ENCODE measurements at regions not wholly inside any gene's neighbourhood (a gene's known extent, or its start where the extent isn't known, plus 50 kb on each side); places are given as distances from the start of the nearest gene placed in this dataset.

- no peak for DNase-seq
These were observed 51.0 kb upstream of the VEGFC start for GRCh38 chr4:176843710-176844109.

DNA sequence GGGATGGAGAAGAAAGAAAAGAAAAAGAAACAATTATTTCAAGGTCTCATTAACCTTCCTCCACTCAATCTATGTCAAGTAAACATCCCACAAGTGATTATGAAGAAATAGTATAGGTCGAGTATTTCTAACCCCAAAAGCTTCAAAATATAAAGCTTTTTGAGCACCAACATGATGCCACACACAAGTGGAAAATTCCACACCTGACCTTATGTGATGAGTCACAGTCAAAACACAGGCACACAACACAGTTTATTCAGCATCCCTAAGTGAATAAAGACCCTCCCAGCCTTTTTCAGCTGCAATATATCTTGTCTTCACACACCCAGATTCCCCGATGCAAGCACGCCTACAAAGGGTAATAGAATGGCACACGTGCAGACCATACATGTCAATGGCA is 51.7 kb upstream of the VEGFC start:
- DNase-seq, result no peak

DNA sequence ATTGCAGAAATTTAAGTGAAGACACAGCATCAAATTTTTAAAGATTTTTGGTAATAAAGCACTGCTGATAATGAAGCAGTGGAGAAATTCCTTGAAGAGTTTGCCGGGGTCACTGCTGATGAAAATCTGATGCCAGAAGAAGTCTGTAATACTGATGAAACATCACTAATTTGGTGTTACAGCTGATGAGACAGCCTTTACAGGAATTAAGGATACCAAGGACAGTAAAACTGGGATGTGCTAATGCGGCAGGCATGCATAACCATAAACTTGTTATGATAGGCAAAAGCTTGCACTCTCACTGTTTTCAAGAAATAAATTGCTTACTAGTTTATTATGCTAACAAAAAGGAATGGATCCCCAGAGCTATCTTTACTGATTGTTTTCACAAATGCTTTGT is 52.9 kb upstream of the VEGFC start:
- no peak for DNase-seq

DNA sequence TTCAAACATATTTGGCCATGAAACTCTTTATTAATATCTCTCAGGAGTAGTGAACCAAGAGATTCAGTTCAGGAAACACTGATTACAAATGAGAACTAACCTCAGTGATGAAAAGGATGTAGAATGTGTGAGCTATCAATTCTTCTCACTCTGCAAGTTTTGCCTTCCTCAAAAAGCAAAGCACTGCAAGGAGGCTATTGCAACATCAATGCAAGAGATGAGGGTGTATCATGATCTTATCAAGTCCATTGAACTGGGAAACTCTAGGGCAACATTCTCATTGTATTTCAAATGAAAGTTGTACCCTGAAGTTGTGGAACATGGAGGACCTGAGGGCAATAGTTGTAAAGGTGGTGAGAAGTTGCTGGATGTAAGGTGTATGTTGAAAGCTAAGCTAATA is 56.4 kb upstream of the VEGFC start:
- DNase-seq, result no peak

GRCh38 chr4:176850436-176850835 is 57.7 kb upstream of the VEGFC start:
- DNase-seq, result no peak

GRCh38 chr4:176856421-176856820 is 63.7 kb upstream of the VEGFC start:
- DNase-seq, result no peak

GRCh38 chr4:176858839-176859238 is 66.1 kb upstream of the VEGFC start:
- DNase-seq, result no peak

GRCh38 chr4:176864238-176864637 is 71.5 kb upstream of the VEGFC start:
- DNase-seq, result no peak

DNA sequence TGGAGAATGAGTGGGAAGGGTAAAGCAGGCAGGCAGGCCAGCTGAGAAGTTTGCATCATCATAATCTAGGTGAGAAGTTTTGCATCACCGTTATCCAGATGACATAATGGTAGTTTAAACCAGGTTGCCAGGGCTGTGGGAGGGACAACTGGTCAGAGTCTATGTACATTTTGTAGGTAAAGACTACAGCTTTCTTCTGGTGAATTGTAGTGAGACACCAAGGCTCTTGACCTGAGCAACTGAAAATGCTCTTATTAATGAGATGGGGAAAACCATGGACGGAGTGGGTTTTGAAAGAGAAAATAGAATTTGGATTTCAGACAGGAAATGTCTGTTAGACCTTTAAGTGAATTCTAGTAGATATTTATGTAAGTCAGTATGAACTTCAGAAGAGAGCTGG is 76.0 kb upstream of the VEGFC start:
- DNase-seq, result no peak

GRCh38 chr4:176872461-176872860 is 79.7 kb upstream of the VEGFC start:
- DNase-seq, result no peak

GRCh38 chr4:176874721-176875445 is 82.2 kb upstream of the VEGFC start:
- DNase-seq, result no peak

GRCh38 chr4:176875446-176875930 is 82.8 kb upstream of the VEGFC start:
- DNase-seq, result no peak

GRCh38 chr4:176879380-176880116 is 86.8 kb upstream of the VEGFC start:
- no peak for DNase-seq

DNA sequence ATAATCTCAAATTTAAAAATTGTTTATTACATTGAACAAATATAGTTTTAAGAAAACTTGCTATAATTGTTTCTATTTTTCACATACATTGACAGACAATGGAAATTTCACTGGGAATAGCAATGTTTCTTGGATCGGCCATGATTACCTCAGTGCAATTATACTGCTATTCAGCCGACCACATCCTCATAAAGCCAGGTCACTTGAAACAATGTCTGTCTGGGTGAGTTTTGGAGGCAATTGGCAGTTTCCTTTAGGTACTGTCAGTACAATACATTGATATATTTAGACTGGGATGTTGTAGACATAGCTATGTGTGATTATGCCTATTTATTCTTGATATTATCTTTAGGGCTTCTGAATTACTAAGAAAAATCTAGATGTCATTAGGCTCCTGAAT is 89.5 kb upstream of the VEGFC start:
- DNase-seq, result no peak

- no peak for DNase-seq
These were observed 90.4 kb upstream of the VEGFC start for GRCh38 chr4:176883108-176883550.

DNA sequence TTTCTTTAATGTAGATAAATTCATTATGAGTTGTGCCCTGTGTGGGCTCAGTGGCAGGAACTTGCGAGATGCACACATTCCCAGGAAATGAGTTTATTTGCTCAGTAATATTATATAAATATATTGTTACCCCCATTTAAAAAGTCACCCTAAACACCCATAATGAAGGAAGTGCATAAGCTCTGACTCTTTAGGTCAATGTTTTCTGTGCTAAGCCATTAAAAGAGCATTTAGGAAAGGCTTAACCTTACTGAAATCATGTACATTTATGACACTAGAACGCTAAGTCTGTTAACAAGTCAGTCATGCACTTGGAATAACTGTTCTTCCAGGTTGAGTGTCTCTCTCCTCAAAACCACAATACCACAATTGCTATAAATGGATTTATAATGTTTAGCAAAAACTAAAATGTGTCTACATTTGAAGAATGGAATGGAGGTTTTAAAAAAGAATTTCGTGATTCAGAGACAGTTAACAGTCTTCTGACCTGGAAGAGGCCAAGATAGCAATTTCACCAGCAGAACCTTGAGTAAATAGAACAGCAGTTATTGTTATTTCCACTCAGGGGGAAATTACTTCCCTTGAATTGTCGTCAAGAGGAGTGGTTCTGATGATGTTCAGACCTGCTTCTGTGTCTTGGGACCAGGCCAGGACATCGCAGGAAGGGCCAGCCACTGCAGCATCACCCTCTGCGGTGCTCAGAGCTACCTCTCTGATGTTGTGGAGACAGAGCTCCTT is 91.1 kb upstream of the VEGFC start:
- no peak for DNase-seq

DNA sequence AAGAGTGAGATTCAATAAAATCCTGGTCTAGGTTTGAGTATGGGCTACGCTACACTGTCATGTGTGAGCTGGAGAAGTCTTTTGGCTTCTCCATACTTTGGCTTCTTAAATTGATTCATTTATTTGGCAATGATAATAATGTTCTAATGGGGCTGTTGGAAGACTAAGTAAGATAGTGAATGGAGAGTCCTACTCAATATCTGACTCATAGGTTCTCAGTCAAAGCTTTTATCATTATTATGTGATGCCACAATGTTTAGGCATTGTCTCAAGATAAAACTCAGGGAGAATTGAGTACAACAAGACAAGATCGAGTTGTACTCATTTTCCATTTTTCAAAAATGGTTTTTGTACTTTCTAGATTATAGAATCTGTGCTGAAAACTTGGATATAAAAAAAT is 92.5 kb upstream of the VEGFC start:
- no peak for DNase-seq

DNA sequence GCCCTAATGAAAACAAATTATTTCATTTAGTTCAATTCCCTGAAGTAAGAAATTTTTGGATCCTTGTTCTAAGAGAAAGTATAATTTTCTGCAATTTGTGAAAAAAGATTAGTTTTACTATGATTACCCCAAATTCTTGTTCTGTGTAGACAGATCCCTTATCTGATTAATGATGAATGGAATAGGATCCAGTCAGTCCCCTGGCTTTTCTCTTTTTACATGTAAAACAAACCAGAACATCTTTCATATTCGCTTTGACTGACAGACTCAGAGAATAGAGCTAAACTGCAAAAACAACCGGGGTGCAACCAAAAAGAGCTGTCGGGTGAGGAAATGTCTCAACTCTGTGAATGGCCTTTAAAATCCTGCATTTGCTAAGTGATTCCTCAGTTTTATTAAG is 93.4 kb upstream of the VEGFC start:
- DNase-seq, result no peak

DNA sequence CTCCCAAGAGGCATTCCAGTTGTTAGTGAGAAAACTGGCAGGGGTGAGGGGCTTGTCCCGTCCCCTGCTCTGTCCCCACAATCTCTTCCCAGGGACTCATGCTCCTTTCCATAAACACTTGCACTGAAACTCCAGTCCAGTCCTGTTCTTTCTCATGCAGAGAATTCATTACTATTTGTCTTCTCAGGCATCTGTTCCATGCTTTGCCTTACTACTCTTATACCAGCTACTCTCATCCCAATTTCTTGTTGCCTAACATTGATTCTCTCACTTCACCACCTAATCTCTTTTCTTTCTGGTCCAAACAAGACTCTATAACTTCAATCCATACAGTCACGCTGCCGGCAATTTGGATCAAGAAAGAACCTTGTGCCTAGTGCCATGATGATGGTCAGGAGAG is 97.1 kb upstream of the VEGFC start:
- DNase-seq, result no peak

- DNase-seq, result no peak
These were observed 101.8 kb upstream of the VEGFC start for GRCh38 chr4:176894498-176894897.

GRCh38 chr4:176896211-176896610 is 103.5 kb upstream of the VEGFC start:
- DNase-seq, result no peak

DNA sequence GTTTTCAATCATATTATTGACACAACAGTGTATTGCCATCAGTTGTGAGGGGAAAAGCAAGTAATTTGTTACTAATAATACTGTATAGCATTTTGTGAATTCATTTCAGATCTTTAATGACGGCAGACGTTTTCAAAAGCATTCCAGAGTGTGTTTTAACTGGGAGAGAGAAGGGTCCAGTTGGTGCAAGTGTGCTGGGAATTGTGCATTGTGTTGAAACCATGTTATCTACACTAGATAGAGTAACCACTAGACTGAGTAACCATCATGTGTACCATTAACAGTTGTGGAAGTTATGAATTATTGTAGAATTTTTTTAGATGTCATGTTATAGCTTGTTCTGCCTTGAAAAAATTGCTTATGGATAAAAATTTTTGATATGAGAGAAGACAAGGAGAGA is 104.5 kb upstream of the VEGFC start:
- DNase-seq, result no peak

GRCh38 chr4:176898791-176899190 is 106.1 kb upstream of the VEGFC start:
- DNase-seq, result no peak

Measured in stimulated activated naive CD4-positive, alpha-beta T cell treated with Interleukin-2 at 50 U/mL for 16 hours (primary cell).